NCI-H2171 (cell line): ENCODE measurements at regions not wholly inside any gene's neighbourhood (a gene's known extent, or its start where the extent isn't known, plus 50 kb on each side); places are given as distances from the start of the nearest gene placed in this dataset.
"Not testable (repeated sequence)": the region's sequence is repeated elsewhere in the genome, so short reads cannot be mapped to it uniquely, and the experiment has no call there.

Experiments used
- DNase-seq: peaks from one replicate; lab custom pipeline; 2025; lab: John Stamatoyannopoulos, UW

GRCh38 chr3:81910244-81910852 is 148.9 kb upstream of the GBE1 start:
- peak; percentile 22 for DNase-seq

GRCh38 chr3:81909796-81910195 is 148.4 kb upstream of the GBE1 start:
- no peak for DNase-seq

- DNase-seq: no peak
These were observed 147.1 kb upstream of the GBE1 start for GRCh38 chr3:81908561-81908960.

GRCh38 chr3:81898336-81898735 is 136.9 kb upstream of the GBE1 start:
- no peak for DNase-seq

GRCh38 chr3:81894598-81894997 is 133.2 kb upstream of the GBE1 start:
- DNase-seq: no peak

- DNase-seq: peak; percentile 14
These were observed 129.8 kb upstream of the GBE1 start for GRCh38 chr3:81891055-81891895.

GRCh38 chr3:81888914-81889557 is 127.6 kb upstream of the GBE1 start:
- DNase-seq: no peak

GRCh38 chr3:81887448-81887847 is 126.0 kb upstream of the GBE1 start:
- DNase-seq: no peak

- DNase-seq: no peak
These were observed 124.6 kb upstream of the GBE1 start for GRCh38 chr3:81886081-81886480.

- no peak for DNase-seq
These were observed 123.3 kb upstream of the GBE1 start for GRCh38 chr3:81884791-81885190.

GRCh38 chr3:81876826-81877225 is 115.4 kb upstream of the GBE1 start:
- DNase-seq: no peak

- DNase-seq: no peak
These were observed 113.3 kb upstream of the GBE1 start for GRCh38 chr3:81874738-81875137.

GRCh38 chr3:81872566-81872965 is 111.1 kb upstream of the GBE1 start:
- no peak for DNase-seq

GRCh38 chr3:81871358-81872155 is 110.1 kb upstream of the GBE1 start:
- DNase-seq: no peak

GRCh38 chr3:81869382-81869781 is 107.9 kb upstream of the GBE1 start:
- no peak for DNase-seq

- no peak for DNase-seq
These were observed 107.2 kb upstream of the GBE1 start for GRCh38 chr3:81868597-81868996.

GRCh38 chr3:81867875-81868274 is 106.4 kb upstream of the GBE1 start:
- no peak for DNase-seq

GRCh38 chr3:81865164-81865563 is 103.7 kb upstream of the GBE1 start:
- not testable (repeated sequence) for DNase-seq

GRCh38 chr3:81864272-81864671 is 102.8 kb upstream of the GBE1 start:
- no peak for DNase-seq

- DNase-seq: no peak
These were observed 102.3 kb upstream of the GBE1 start for GRCh38 chr3:81863756-81864155.

- no peak for DNase-seq
These were observed 100.1 kb upstream of the GBE1 start for GRCh38 chr3:81861593-81861992.

GRCh38 chr3:81859524-81859923 is 98.1 kb upstream of the GBE1 start:
- DNase-seq: no peak
